Kidney (tissue), 13 donors: ENCODE measurements at regions not wholly inside any gene's neighbourhood (a gene's known extent, or its start where the extent isn't known, plus 50 kb on each side); places are given as distances from the start of the nearest gene placed in this dataset.

Experiments
- DNase-seq, 5 donors: peaks; one replicate each; pipeline ENCODE4 v3.0.0-alpha.2; 2013 to 2020
- FAIRE-seq: peaks from 2 replicates; lab custom pipeline; 2012; peaks lifted over from hg19 to GRCh38; lab: Jason Lieb, UNC
- H3K27ac ChIP-seq, 2 donors: one replicate each; pipeline ENCODE4 v1.7.0; 2013; ENCODE audit warnings: low read depth in 2 of 2, low read length in 2 of 2, inconsistent platforms in 1 of 2
- H3K27me3 ChIP-seq: one replicate; pipeline ENCODE4 v1.7.1; 2013; ENCODE audit warnings: low read length, inconsistent platforms; ENCODE audit not compliant: control insufficient read depth, insufficient read depth
- H3K36me3 ChIP-seq, 3 donors: one replicate each; pipeline versions ENCODE4 v1.7.0 to v1.7.1; 2013; ENCODE audit warnings: low read length in 3 of 3, control low read depth in 1 of 3, inconsistent platforms in 1 of 3; ENCODE audit not compliant: insufficient read depth in 3 of 3, control insufficient read depth in 2 of 3
- H3K4me1 ChIP-seq, 3 donors: one replicate each; pipeline versions ENCODE4 v1.7.0 to v1.7.1; 2013; ENCODE audit warnings: low read length in 3 of 3, inconsistent platforms in 1 of 3, low read depth in 1 of 3; ENCODE audit not compliant: control insufficient read depth in 2 of 3, insufficient read depth in 2 of 3
- H3K4me3 ChIP-seq, 3 donors: one replicate each; pipeline versions ENCODE4 v1.7.0 to v1.8.1; 2013; ENCODE audit warnings: low read length in 3 of 3, control low read depth in 1 of 3, inconsistent platforms in 1 of 3
- H3K9ac ChIP-seq, 3 donors: one replicate each; pipeline versions ENCODE4 v1.7.0 to v1.7.1; 2013; ENCODE audit warnings: low read length in 3 of 3, control low read depth in 1 of 3, inconsistent platforms in 1 of 3
- H3K9me3 ChIP-seq, 3 donors: one replicate each; pipeline versions ENCODE4 v1.7.0 to v1.7.1; 2013; ENCODE audit warnings: low read length in 3 of 3, control low read depth in 1 of 3, inconsistent platforms in 1 of 3; ENCODE audit not compliant: control insufficient read depth in 2 of 3, insufficient read depth in 1 of 3
- intact Hi-C: fragments of 100-400 bp; cut with DNase I; formaldehyde crosslinking; loops from one replicate; pipeline ENCODE4 v1.11.1; 2022
- TF ChIP-seq, protein P1 (sequence below): IDR thresholded peaks from 3 replicates; pipeline ENCODE4 v1.5.1; 2012; ENCODE audit warnings: mild to moderate bottlenecking, moderate library complexity, borderline replicate concordance; ENCODE audit not compliant: insufficient read depth; ENCODE audit errors: extremely low read depth
- donor health status: control.
- donor health status: control.
- donor health status: control.
- donor health status: control.
- donor health status: control.
- donor health status: DM: yes; HTN: yes; CAD: no.
- donor health status: Normal renal cell carcinoma (clear cell type).

DNA sequence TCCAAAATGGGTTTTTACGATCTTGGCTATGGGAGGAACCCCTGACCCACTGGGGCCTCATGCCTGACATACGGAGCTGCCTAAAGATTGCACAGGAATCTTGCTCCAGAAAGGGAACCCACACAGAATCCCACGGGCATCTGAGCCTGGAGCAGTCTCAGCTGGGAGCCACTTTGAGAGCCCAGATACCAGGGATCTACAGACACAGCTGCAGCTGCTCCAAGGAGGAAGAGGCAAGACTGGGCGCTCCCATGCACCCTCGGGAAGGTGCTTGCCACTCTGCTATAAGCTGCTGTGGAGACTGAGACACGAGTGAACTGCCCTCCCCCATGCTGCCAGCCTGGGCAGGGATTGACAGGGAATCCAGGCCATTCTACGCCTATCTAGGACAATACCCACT is 202.5 kb downstream of the REEP3 start:
- Histone ChIP-seq H3K27ac (no peak overlapping the region), H3K4me1 (peaks cover 0 to 14% (median 7%) of the 10 kb centered on the region in 3 donors), H3K4me3 (no peak overlapping the region), H3K9ac (no peak overlapping the region), H3K36me3 (no peaks in the 10 kb centered on the region), H3K9me3 (no peaks in the 10 kb centered on the region), H3K27me3 (no peaks in the 10 kb centered on the region)
- intact Hi-C loops: loop anchor here (10.0 kb wide), 1 partner anchor 559 kb away; no protein-coding TSS in a partner anchor
- TF ChIP-seq, protein P1, sequence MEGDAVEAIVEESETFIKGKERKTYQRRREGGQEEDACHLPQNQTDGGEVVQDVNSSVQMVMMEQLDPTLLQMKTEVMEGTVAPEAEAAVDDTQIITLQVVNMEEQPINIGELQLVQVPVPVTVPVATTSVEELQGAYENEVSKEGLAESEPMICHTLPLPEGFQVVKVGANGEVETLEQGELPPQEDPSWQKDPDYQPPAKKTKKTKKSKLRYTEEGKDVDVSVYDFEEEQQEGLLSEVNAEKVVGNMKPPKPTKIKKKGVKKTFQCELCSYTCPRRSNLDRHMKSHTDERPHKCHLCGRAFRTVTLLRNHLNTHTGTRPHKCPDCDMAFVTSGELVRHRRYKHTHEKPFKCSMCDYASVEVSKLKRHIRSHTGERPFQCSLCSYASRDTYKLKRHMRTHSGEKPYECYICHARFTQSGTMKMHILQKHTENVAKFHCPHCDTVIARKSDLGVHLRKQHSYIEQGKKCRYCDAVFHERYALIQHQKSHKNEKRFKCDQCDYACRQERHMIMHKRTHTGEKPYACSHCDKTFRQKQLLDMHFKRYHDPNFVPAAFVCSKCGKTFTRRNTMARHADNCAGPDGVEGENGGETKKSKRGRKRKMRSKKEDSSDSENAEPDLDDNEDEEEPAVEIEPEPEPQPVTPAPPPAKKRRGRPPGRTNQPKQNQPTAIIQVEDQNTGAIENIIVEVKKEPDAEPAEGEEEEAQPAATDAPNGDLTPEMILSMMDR: no peak
- DNase-seq (no peak), FAIRE-seq (no peak)

DNA sequence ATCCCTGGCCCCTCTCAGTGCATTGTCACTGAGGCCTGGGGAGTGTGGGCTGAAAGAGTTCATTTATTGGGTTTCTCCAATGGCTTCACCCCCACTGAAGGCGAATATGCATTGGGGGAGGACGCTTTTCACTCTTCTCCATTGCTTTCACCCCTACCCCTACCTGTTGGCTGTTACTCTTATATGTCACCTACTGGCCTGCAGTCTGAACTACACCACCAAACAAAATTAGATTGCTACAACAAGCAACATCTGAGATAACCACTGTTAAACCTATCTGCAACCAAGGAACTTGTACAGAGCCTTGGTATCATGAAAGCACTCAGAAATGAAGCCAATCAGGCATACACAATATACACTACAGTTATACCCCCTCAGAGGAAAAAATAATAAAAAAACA is 203.7 kb downstream of the REEP3 start:
- Histone ChIP-seq H3K9ac (no peak overlapping the region), H3K9me3 (no peaks in the 10 kb centered on the region), H3K4me1 (peaks cover 0 to 7% (median 5%) of the 10 kb centered on the region in 3 donors), H3K27ac (no peak overlapping the region), H3K36me3 (no peaks in the 10 kb centered on the region), H3K27me3 (no peaks in the 10 kb centered on the region), H3K4me3 (no peak overlapping the region)
- TF ChIP-seq, protein P1: no peak
- intact Hi-C loops: loop anchor here (10.0 kb wide), 1 partner anchor 560 kb away; no protein-coding TSS in a partner anchor
- FAIRE-seq (no peak), DNase-seq (no peak)

DNA sequence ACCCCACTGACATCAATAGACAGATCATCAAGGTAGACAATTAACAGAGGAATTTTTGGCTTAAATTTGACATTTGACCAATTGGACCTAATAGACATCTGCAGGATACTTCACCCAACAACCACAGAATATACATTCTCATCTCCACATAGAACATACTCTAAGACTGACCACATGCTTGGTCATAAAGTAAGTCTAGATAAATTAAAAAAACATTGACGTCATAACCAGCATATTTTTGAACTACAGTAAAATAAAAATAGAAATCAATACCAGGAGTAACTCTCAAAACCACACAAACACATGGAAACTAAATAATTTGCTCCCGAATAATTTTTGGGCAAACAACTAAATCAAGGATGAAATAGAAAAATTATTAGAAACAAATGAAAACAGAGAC is 205.7 kb downstream of the REEP3 start:
- H3K9ac ChIP-seq: no peak overlapping the region
- TF ChIP-seq, protein P1: no peak
- FAIRE-seq (no peak), DNase-seq (no peak)
- no peak overlapping the region for H3K27ac ChIP-seq
- no peak overlapping the region for H3K4me3 ChIP-seq
- H3K9me3 ChIP-seq: no peaks in the 10 kb centered on the region
- H3K4me1 ChIP-seq: peaks cover 0 to 7% (median 0%) of the 10 kb centered on the region in 3 donors
- intact Hi-C loops: loop anchor here (10.0 kb wide), 1 partner anchor 562 kb away; no protein-coding TSS in a partner anchor
- no peaks in the 10 kb centered on the region for H3K36me3 ChIP-seq
- no peaks in the 10 kb centered on the region for H3K27me3 ChIP-seq

DNA sequence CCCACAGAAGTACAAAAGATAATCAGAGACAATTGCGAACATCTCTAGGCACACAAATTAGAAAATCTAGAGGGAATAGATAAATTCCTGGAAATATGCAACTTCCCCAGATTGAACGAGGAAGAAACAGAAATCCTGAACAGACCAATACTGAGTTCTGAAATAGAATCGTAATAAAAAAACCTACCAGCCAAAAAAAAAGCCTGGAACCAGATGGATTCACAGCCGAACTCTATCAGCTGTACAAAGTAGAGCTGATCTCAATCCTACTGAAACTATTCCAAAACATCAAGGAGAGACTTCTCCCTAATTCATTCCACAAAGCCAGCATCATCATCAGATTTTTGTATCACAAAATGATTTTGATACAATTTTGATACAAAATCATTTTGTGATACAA is 206.4 kb downstream of the REEP3 start:
- TF ChIP-seq, protein P1: no peak
- Histone ChIP-seq H3K36me3 (no peaks in the 10 kb centered on the region), H3K27ac (no peak overlapping the region), H3K9ac (no peak overlapping the region), H3K9me3 (no peaks in the 10 kb centered on the region), H3K4me3 (no peak overlapping the region), H3K4me1 (no peaks in the 10 kb centered on the region), H3K27me3 (no peaks in the 10 kb centered on the region)
- no peak for DNase-seq
- FAIRE-seq: no peak
- intact Hi-C loops: loop anchor here (10.0 kb wide), 1 partner anchor 563 kb away; no protein-coding TSS in a partner anchor
